CD14-positive monocyte (primary cell): ENCODE measurements at regions not wholly inside any gene's neighbourhood (a gene's known extent, or its start where the extent isn't known, plus 50 kb on each side); places are given as distances from the start of the nearest gene placed in this dataset.

Experiments used
- DNase-seq, 3 donors: peaks; one replicate each; pipeline ENCODE4 v3.0.0-alpha.2; 2011 to 2022
- H2AFZ ChIP-seq: 2 replicates; pipeline ENCODE4 v1.6.0; 2012; ENCODE audit warnings: mild to moderate bottlenecking, low read depth, low read length, inconsistent platforms; ENCODE audit not compliant: insufficient read depth, poor library complexity, severe bottlenecking
- H3K27ac ChIP-seq, 2 donors: 1 replicate in 1 of 2; 2 replicates in 1 of 2; pipeline ENCODE4 v1.5.1; 2012 to 2013; ENCODE audit warnings: low read length in 2 of 2, control low read depth in 1 of 2, inconsistent platforms in 1 of 2, low read depth in 1 of 2, mild to moderate bottlenecking in 1 of 2
- H3K27me3 ChIP-seq, 2 donors: one replicate each; pipeline versions ENCODE4 v1.6.0 to v1.6.1; 2011 to 2013; ENCODE audit warnings: low read length in 2 of 2; ENCODE audit not compliant: control insufficient read depth in 2 of 2, insufficient read depth in 2 of 2
- H3K36me3 ChIP-seq, 2 donors: replicated peaks in 1 of 2; 1 replicate in 1 of 2; 2 replicates in 1 of 2; pipeline versions ENCODE4 v1.5.1 to v1.6.1; 2012 to 2013; ENCODE audit warnings: low read length in 2 of 2, control low read depth in 1 of 2, inconsistent platforms in 1 of 2, mild to moderate bottlenecking in 1 of 2; ENCODE audit not compliant: insufficient read depth in 2 of 2, control insufficient read depth in 1 of 2
- H3K4me1 ChIP-seq, 2 donors: 1 replicate in 1 of 2; 2 replicates in 1 of 2; pipeline versions ENCODE4 v1.5.1 to v1.6.1; 2012 to 2013; ENCODE audit warnings: low read length in 2 of 2, control low read depth in 1 of 2, inconsistent platforms in 1 of 2, mild to moderate bottlenecking in 1 of 2, moderate library complexity in 1 of 2; ENCODE audit not compliant: insufficient read depth in 2 of 2, control insufficient read depth in 1 of 2
- H3K4me2 ChIP-seq: replicated peaks from 2 replicates; pipeline ENCODE3; 2012; ENCODE audit warnings: low read length, moderate library complexity, mild to moderate bottlenecking; ENCODE audit not compliant: poor library complexity, severe bottlenecking; ENCODE audit errors: extremely low read depth
- H3K4me3 ChIP-seq, 3 experiments: fragments of 200-600 bp in 1 of 3; sonication (generic) in 1 of 3; replicated peaks in 1 of 3; 1 replicate in 2 of 3; 2 replicates in 1 of 3; pipeline ENCODE4 v1.5.1; 2011 to 2013; ENCODE audit warnings: low read length in 3 of 3, mild to moderate bottlenecking in 3 of 3, control low read depth in 2 of 3, low read depth in 2 of 3, inconsistent platforms in 1 of 3, moderate library complexity in 1 of 3
- H3K79me2 ChIP-seq: 2 replicates; pipeline ENCODE4 v1.6.0; 2012; ENCODE audit warnings: mild to moderate bottlenecking, control low read depth, inconsistent platforms, low read length, moderate library complexity; ENCODE audit not compliant: insufficient read depth
- H3K9ac ChIP-seq: 2 replicates; pipeline ENCODE4 v1.6.0; 2017; ENCODE audit warnings: low read length, mild to moderate bottlenecking; ENCODE audit not compliant: insufficient read depth, poor library complexity, severe bottlenecking
- H3K9me3 ChIP-seq, 2 donors: replicated peaks in 1 of 2; 1 replicate in 1 of 2; 2 replicates in 1 of 2; pipeline versions ENCODE4 v1.5.1 to v1.6.1; 2012 to 2013; ENCODE audit warnings: low read length in 2 of 2, control low read depth in 1 of 2; ENCODE audit not compliant: control insufficient read depth in 1 of 2, insufficient read depth in 1 of 2
- H4K20me1 ChIP-seq: 2 replicates; pipeline ENCODE4 v1.6.0; 2012; ENCODE audit warnings: mild to moderate bottlenecking, low read length, control low read depth, moderate library complexity; ENCODE audit not compliant: insufficient read depth
- H3K27ac Mint-ChIP-seq, 7 donors: one replicate each; pipeline ENCODE4 v1.8.0; 2020; ENCODE audit warnings: mild to moderate bottlenecking in 7 of 7, mixed read lengths in 7 of 7, moderate library complexity in 6 of 7, inconsistent platforms in 2 of 7
- H3K27me3 Mint-ChIP-seq, 3 donors: one replicate each; pipeline ENCODE4 v1.8.0; 2021 to 2022; ENCODE audit warnings: low read depth in 3 of 3, mild to moderate bottlenecking in 3 of 3, mixed read lengths in 3 of 3, moderate library complexity in 3 of 3, inconsistent platforms in 1 of 3
- H3K36me3 Mint-ChIP-seq, 2 donors: one replicate each; pipeline ENCODE4 v1.8.0; 2020; ENCODE audit warnings: mixed read lengths in 2 of 2, inconsistent platforms in 1 of 2, mild to moderate bottlenecking in 1 of 2
- H3K4me1 Mint-ChIP-seq: one replicate; pipeline ENCODE4 v1.8.0; 2020; ENCODE audit warnings: mild to moderate bottlenecking, mixed read lengths
- H3K4me3 Mint-ChIP-seq, 2 donors: one replicate each; pipeline ENCODE4 v1.8.0; 2020; ENCODE audit warnings: mild to moderate bottlenecking in 2 of 2, mixed read lengths in 2 of 2, moderate library complexity in 1 of 2
- H3K9me3 Mint-ChIP-seq, 7 donors: one replicate each; pipeline ENCODE4 v1.8.0; 2020 to 2022; ENCODE audit warnings: mixed read lengths in 7 of 7, mild to moderate bottlenecking in 6 of 7, moderate library complexity in 6 of 7, inconsistent platforms in 2 of 7
- WGBS: methylation state at CpG from one replicate; pipeline ENCODE4 v1.1.5; 2013; ENCODE audit warnings: missing lambda C conversion rate; ENCODE audit not compliant: insufficient coverage; 5-methylcytosine and 5-hydroxymethylcytosine counted together
- intact Hi-C, 2 donors: fragments of 100-400 bp; cut with micrococcal nuclease; formaldehyde crosslinking; loops; one replicate each; pipeline versions ENCODE4 v1.15.0 to v1.15.1; 2023
- TF ChIP-seq, protein P1 (sequence below): fragments of 200-600 bp; IDR thresholded peaks from one replicate; pipeline ENCODE4 v1.8.0; 2022; ENCODE audit warnings: antibody characterized with exemption, mild to moderate bottlenecking

DNA sequence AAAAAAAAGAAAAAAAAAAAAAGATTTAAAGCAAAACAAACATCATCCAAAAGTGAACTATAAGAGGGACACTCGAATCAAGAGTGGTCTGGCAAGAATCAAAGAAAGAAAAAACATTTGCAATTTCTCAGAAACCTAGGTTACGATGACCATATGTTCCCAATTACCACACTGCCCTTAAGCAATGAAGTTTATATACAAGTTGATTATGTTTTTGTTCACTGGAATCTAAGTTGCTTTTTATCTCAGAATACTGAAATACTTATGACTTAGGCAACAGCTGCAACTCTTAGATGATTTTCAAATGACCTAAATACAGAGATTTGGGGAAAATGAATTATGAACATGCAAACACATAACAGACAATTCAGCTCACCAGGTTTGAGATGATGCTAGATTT, 597.1 kb upstream of the CHAC2 start:
- Mint-ChIP-seq H3K27me3 (no peaks in the 10 kb centered on the region), H3K27ac (no peak overlapping the region), H3K9me3 (peaks cover 0 to 4% (median 0%) of the 10 kb centered on the region in 7 donors), H3K36me3 (no peaks in the 10 kb centered on the region), H3K4me1 (no peaks in the 10 kb centered on the region), H3K4me3 (no peak overlapping the region)
- Histone ChIP-seq H3K4me3 (no peak overlapping the region), H3K79me2 (no peaks in the 10 kb centered on the region), H3K27me3 (no peaks in the 10 kb centered on the region), H3K9ac (no peak overlapping the region), H3K4me1 (no peaks in the 10 kb centered on the region), H3K36me3 (no peaks in the 10 kb centered on the region), H3K27ac (no peak overlapping the region), H3K4me2 (no peak overlapping the region), H3K9me3 (peaks cover 0 to 6% of the 10 kb centered on the region in 2 donors), H2AFZ (no peak overlapping the region), H4K20me1 (no peaks in the 10 kb centered on the region)
- intact Hi-C loops = no loop called here
- no CpG with 5 or more reads among the region's 2 CpGs for WGBS
- DNase-seq = no peak
- TF ChIP-seq, protein P1, sequence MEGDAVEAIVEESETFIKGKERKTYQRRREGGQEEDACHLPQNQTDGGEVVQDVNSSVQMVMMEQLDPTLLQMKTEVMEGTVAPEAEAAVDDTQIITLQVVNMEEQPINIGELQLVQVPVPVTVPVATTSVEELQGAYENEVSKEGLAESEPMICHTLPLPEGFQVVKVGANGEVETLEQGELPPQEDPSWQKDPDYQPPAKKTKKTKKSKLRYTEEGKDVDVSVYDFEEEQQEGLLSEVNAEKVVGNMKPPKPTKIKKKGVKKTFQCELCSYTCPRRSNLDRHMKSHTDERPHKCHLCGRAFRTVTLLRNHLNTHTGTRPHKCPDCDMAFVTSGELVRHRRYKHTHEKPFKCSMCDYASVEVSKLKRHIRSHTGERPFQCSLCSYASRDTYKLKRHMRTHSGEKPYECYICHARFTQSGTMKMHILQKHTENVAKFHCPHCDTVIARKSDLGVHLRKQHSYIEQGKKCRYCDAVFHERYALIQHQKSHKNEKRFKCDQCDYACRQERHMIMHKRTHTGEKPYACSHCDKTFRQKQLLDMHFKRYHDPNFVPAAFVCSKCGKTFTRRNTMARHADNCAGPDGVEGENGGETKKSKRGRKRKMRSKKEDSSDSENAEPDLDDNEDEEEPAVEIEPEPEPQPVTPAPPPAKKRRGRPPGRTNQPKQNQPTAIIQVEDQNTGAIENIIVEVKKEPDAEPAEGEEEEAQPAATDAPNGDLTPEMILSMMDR = no peak

DNA sequence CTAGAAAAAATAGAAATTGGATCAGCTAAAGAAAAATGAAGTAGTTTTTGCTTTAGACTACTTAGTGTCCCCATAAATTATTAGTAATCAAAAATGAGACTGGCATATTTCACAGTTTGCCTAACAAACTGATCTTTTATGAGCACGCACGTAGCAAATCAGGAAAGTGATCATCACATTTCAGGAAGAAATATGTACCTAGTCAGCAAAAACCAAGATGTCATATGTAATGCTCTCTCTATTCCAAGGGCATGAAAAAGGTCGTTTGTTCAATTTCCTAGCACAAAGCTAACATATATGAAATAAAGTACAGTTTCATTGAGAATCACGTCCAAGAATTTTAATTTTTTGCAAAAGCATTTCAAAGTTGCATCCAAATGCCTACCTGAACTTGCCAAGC, 600.4 kb upstream of the CHAC2 start:
- H3K4me2 ChIP-seq = no peak overlapping the region
- DNase-seq = no peak
- no peak overlapping the region for H3K27ac ChIP-seq
- Mint-ChIP-seq H3K4me1 (no peaks in the 10 kb centered on the region), H3K4me3 (no peak overlapping the region), H3K36me3 (no peaks in the 10 kb centered on the region), H3K27me3 (peaks cover 0 to 2% (median 0%) of the 10 kb centered on the region in 3 donors), H3K27ac (no peak overlapping the region), H3K9me3 (peaks cover 3 to 8% (median 4%) of the 10 kb centered on the region in 7 donors)
- TF ChIP-seq, protein P1 = no peak
- WGBS = 90% methylated on average over 2 of the region's 4 CpGs
- no peak overlapping the region for H2AFZ ChIP-seq
- H3K9ac ChIP-seq = no peak overlapping the region
- H3K79me2 ChIP-seq = no peaks in the 10 kb centered on the region
- H3K4me1 ChIP-seq = no peaks in the 10 kb centered on the region
- H3K27me3 ChIP-seq = no peaks in the 10 kb centered on the region
- H3K36me3 ChIP-seq = no peaks in the 10 kb centered on the region
- H4K20me1 ChIP-seq = no peaks in the 10 kb centered on the region
- intact Hi-C loops = no loop called here
- no peak overlapping the region for H3K4me3 ChIP-seq
- peaks cover 0 to 6% of the 10 kb centered on the region in 2 donors for H3K9me3 ChIP-seq
